ENCODE measurements at regions not wholly inside any gene's neighbourhood (a gene's known extent, or its start where the extent isn't known, plus 50 kb on each side); places are given as distances from the start of the nearest gene placed in this dataset.

DNA sequence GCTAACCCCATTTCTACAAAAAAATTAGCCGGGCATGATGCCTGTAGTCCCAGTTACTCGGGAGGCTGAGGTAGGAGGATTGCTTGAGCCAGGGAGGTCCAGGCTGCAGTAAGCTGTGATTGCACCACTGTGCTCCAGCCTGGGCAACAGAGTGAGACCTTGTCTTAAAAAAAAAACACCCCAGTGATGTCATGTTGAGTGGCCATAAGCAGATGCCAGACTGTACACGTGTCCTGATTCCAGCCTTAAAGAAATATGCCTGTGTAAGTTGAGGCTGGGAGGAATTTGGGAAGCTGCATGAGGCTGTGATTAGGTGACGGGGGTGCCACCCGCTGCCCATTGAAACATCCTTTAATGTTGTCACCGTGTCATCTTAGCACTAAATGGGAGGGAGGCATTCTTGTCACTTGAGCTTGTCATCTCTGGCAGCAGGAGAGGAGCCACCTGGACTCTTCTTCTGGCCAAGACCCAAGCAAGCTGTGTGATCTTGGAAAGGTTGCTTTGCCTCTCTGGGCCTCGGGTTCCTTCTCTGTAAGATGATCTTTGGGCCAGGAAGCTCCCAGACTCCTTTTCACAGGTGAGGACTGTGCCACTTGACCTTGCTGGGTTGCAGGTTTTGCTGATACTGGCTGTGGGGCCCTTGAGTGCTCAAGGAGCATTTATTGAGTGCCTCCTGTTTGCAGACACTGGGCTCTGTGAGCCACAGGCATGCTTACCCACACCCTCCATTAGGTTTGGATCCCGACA is 98.3 kb upstream of the CIBAR2 start:
- H3K4me1 ChIP-seq (ENCODE audit: control insufficient read depth, insufficient read depth, low read length): no peaks in the 10 kb centered on the region
- no peaks in the 10 kb centered on the region for H3K27me3 ChIP-seq (ENCODE audit: control insufficient read depth, insufficient read depth, low read length, poor library complexity, severe bottlenecking)
- Mint-ChIP-seq H3K27me3 (ENCODE audit: insufficient read depth) (no peaks in the 10 kb centered on the region), H3K4me1 (peaks cover 11% of the 10 kb centered on the region), H3K9me3 (no peaks in the 10 kb centered on the region), H3K36me3 (ENCODE audit: low read depth) (no peaks in the 10 kb centered on the region), H3K27ac (no peak overlapping the region), H3K4me3 (no peak overlapping the region)
- WGBS, 2 experiments (ENCODE audit: insufficient coverage in 1 of 2, insufficient read length in 1 of 2): 88 to 92% methylated on average over 7 to 8 of the region's 8 CpGs
- no peak overlapping the region for H3K9ac ChIP-seq (ENCODE audit: extremely low read depth, low read length, poor library complexity, severe bottlenecking)
- H3K27ac ChIP-seq (ENCODE audit: low read depth, low read length): no peak overlapping the region
- no peaks in the 10 kb centered on the region for H3K9me3 ChIP-seq (ENCODE audit: control insufficient read depth, low read length)
- no peak overlapping the region for H3K4me3 ChIP-seq (ENCODE audit: low read length)
- H3K36me3 ChIP-seq (ENCODE audit: control insufficient read depth, insufficient read depth, low read length): no peaks in the 10 kb centered on the region
- no peak for DNase-seq
- TF ChIP-seq, protein P1, sequence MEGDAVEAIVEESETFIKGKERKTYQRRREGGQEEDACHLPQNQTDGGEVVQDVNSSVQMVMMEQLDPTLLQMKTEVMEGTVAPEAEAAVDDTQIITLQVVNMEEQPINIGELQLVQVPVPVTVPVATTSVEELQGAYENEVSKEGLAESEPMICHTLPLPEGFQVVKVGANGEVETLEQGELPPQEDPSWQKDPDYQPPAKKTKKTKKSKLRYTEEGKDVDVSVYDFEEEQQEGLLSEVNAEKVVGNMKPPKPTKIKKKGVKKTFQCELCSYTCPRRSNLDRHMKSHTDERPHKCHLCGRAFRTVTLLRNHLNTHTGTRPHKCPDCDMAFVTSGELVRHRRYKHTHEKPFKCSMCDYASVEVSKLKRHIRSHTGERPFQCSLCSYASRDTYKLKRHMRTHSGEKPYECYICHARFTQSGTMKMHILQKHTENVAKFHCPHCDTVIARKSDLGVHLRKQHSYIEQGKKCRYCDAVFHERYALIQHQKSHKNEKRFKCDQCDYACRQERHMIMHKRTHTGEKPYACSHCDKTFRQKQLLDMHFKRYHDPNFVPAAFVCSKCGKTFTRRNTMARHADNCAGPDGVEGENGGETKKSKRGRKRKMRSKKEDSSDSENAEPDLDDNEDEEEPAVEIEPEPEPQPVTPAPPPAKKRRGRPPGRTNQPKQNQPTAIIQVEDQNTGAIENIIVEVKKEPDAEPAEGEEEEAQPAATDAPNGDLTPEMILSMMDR (conservative IDR thresholded peaks at IDR 0.05): no peak

DNA sequence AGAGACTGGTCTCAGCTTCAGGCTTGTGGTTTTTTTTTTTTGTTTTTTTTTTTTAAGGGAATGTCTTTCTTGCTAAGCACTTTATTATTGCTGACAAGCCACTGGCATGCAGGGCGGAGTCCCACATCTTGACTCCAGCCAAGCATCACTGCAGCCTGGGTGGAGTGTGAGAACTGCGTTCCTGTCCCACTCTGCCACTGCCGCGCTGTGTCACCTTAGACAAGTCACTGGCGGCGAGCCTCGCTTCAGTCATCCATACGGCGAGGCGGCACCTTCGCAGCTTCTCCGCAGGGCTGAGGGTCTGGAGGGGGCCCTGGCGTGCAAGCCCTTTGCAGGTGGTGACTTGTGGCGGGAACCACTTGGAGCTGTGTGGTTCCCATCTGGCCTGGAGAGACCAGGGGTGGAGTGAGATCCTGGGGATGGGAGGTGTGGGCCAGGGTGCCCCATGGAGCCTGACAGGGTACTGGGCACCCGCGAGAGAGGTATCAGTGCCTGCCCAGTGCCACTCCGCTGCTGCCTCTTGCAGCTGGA is 99.1 kb upstream of the CIBAR2 start:
- Histone ChIP-seq H3K36me3 (ENCODE audit: control insufficient read depth, insufficient read depth, low read length) (no peaks in the 10 kb centered on the region), H3K27me3 (ENCODE audit: control insufficient read depth, insufficient read depth, low read length, poor library complexity, severe bottlenecking) (no peaks in the 10 kb centered on the region), H3K9ac (ENCODE audit: extremely low read depth, low read length, poor library complexity, severe bottlenecking) (no peak overlapping the region), H3K9me3 (ENCODE audit: control insufficient read depth, low read length) (no peaks in the 10 kb centered on the region), H3K27ac (ENCODE audit: low read depth, low read length) (no peak overlapping the region), H3K4me1 (ENCODE audit: control insufficient read depth, insufficient read depth, low read length) (no peaks in the 10 kb centered on the region), H3K4me3 (ENCODE audit: low read length) (no peak overlapping the region)
- H3K4me1 Mint-ChIP-seq: peaks cover 5% of the 10 kb centered on the region
- no peak overlapping the region for H3K27ac Mint-ChIP-seq
- H3K4me3 Mint-ChIP-seq: no peak overlapping the region
- H3K9me3 Mint-ChIP-seq: no peaks in the 10 kb centered on the region
- 94 to 97% methylated on average over 8 to 17 of the region's 17 CpGs for WGBS, 2 experiments (ENCODE audit: insufficient coverage in 1 of 2, insufficient read length in 1 of 2)
- DNase-seq: no peak
- TF ChIP-seq, protein P1 (conservative IDR thresholded peaks at IDR 0.05): no peak
- H3K27me3 Mint-ChIP-seq (ENCODE audit: insufficient read depth): no peaks in the 10 kb centered on the region
- no peaks in the 10 kb centered on the region for H3K36me3 Mint-ChIP-seq (ENCODE audit: low read depth)

DNA sequence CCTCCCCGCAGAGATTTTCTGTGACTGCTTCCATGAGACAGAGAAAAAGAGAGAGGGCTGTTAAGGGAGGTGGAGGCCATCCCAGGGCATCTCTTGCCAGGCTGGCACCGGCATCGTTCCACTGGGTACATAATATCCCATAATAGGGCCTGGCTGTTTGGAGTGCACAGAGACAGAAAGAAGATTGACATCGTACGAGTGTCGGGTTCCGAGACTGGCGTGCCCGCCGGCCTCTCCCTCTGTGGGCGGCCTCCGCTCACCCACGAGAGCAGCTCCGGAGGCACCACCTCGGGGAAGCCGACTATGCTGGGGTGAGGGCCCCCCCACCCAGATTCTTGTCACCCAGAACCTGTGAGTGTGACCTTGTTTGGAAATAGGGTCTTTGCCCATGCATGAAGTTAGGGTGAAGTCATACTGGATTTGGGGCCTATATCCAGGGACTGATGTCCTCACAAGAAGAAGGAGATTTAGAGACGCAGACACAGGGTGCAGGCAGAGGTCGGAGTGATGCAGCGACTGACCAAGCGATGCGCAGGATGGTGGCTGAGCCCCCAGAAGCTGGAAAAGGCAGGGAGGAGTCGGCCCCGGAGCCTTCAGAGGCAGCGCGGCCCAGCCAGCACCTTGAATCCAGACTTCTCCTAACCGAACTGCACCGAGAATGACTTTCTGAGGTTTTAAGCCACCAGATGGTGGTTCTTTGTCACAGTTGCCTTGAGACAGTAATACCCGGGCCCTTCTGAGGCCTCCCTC is 101.8 kb upstream of the CIBAR2 start:
- H3K4me1 Mint-ChIP-seq: peaks cover 5% of the 10 kb centered on the region
- WGBS, 2 experiments (ENCODE audit: insufficient coverage in 1 of 2, insufficient read length in 1 of 2): 96 to 97% methylated on average over 21 to 28 of the region's 28 CpGs
- H3K36me3 Mint-ChIP-seq (ENCODE audit: low read depth): no peaks in the 10 kb centered on the region
- H3K9me3 Mint-ChIP-seq: no peaks in the 10 kb centered on the region
- no peak overlapping the region for H3K27ac Mint-ChIP-seq
- H3K27me3 Mint-ChIP-seq (ENCODE audit: insufficient read depth): no peaks in the 10 kb centered on the region
- TF ChIP-seq, protein P1 (conservative IDR thresholded peaks at IDR 0.05): no peak
- Histone ChIP-seq H3K4me3 (ENCODE audit: low read length) (no peak overlapping the region), H3K9ac (ENCODE audit: extremely low read depth, low read length, poor library complexity, severe bottlenecking) (no peak overlapping the region), H3K9me3 (ENCODE audit: control insufficient read depth, low read length) (no peaks in the 10 kb centered on the region), H3K4me1 (ENCODE audit: control insufficient read depth, insufficient read depth, low read length) (no peaks in the 10 kb centered on the region), H3K36me3 (ENCODE audit: control insufficient read depth, insufficient read depth, low read length) (no peaks in the 10 kb centered on the region), H3K27me3 (ENCODE audit: control insufficient read depth, insufficient read depth, low read length, poor library complexity, severe bottlenecking) (no peaks in the 10 kb centered on the region), H3K27ac (ENCODE audit: low read depth, low read length) (no peak overlapping the region)
- no peak overlapping the region for H3K4me3 Mint-ChIP-seq
- no peak for DNase-seq

Measured in endodermal cell (in vitro differentiated cells).